Thymus (tissue), 11 donors: ENCODE measurements at regions not wholly inside any gene's neighbourhood (a gene's known extent, or its start where the extent isn't known, plus 50 kb on each side); places are given as distances from the start of the nearest gene placed in this dataset.

Experiments
- DNase-seq, 9 donors: peaks; one replicate each; pipeline ENCODE4 v3.0.0-alpha.2; 2013; ENCODE audit warnings: low spot score in 9 of 9, low read depth in 6 of 9, missing footprints in 1 of 9
- H3K27ac ChIP-seq, 2 donors: one replicate each; pipeline ENCODE4 v1.5.1; 2013; ENCODE audit warnings: control low read depth in 1 of 2, low read depth in 1 of 2, low read length in 1 of 2, mild to moderate bottlenecking in 1 of 2, moderate library complexity in 1 of 2
- H3K27me3 ChIP-seq, 2 donors: one replicate each; pipeline ENCODE4 v1.5.1; 2013; ENCODE audit warnings: low read length in 1 of 2; ENCODE audit not compliant: control insufficient read depth in 2 of 2, insufficient read depth in 1 of 2
- H3K36me3 ChIP-seq, 2 donors: one replicate each; pipeline ENCODE4 v1.5.1; 2013; ENCODE audit warnings: low read length in 1 of 2, mild to moderate bottlenecking in 1 of 2, moderate library complexity in 1 of 2; ENCODE audit not compliant: control insufficient read depth in 2 of 2, insufficient read depth in 2 of 2
- H3K4me1 ChIP-seq, 2 donors: one replicate each; pipeline ENCODE4 v1.5.1; 2013; ENCODE audit warnings: low read length in 2 of 2; ENCODE audit not compliant: control insufficient read depth in 2 of 2, insufficient read depth in 2 of 2
- H3K4me3 ChIP-seq, 2 donors: one replicate each; pipeline ENCODE4 v1.5.1; 2013; ENCODE audit warnings: low read length in 2 of 2, control low read depth in 1 of 2, mild to moderate bottlenecking in 1 of 2
- H3K9me3 ChIP-seq, 2 donors: one replicate each; pipeline ENCODE4 v1.5.1; 2013; ENCODE audit warnings: low read length in 1 of 2, mild to moderate bottlenecking in 1 of 2; ENCODE audit not compliant: control insufficient read depth in 2 of 2, insufficient read depth in 1 of 2
- WGBS: extraction: QIAGEN DNeasy Blood & Tissue Kit; methylation state at CpG from one replicate; pipeline ENCODE4 v1.1.7; 2013; 5-methylcytosine and 5-hydroxymethylcytosine counted together
- donor health status: healthy.

- Histone ChIP-seq H3K27ac (no peak overlapping the region), H3K36me3 (no peaks in the 10 kb centered on the region), H3K9me3 (no peaks in the 10 kb centered on the region), H3K4me3 (no peak overlapping the region), H3K27me3 (no peaks in the 10 kb centered on the region), H3K4me1 (no peaks in the 10 kb centered on the region)
- DNase-seq: no peak
- WGBS: 97% methylated on average over 3 of the region's 3 CpGs
Measured at GRCh38 chr21:28627261-28627660, 365.4 kb downstream of the LTN1 start.

- no peaks in the 10 kb centered on the region for H3K4me1 ChIP-seq
- no peak overlapping the region for H3K27ac ChIP-seq
- H3K9me3 ChIP-seq: no peaks in the 10 kb centered on the region
- H3K27me3 ChIP-seq: no peaks in the 10 kb centered on the region
- no peaks in the 10 kb centered on the region for H3K36me3 ChIP-seq
- no peak for DNase-seq
- H3K4me3 ChIP-seq: no peak overlapping the region
- 95% methylated on average over 1 of the region's 1 CpG for WGBS
Measured at GRCh38 chr21:28624626-28625025, 368.1 kb downstream of the LTN1 start.

- no peak overlapping the region for H3K4me3 ChIP-seq
- H3K4me1 ChIP-seq: no peaks in the 10 kb centered on the region
- no peaks in the 10 kb centered on the region for H3K9me3 ChIP-seq
- WGBS: 96% methylated on average over 1 of the region's 1 CpG
- no peak for DNase-seq
- no peaks in the 10 kb centered on the region for H3K36me3 ChIP-seq
- H3K27me3 ChIP-seq: no peaks in the 10 kb centered on the region
- H3K27ac ChIP-seq: no peak overlapping the region
Measured at GRCh38 chr21:28617300-28617699, 375.4 kb downstream of the LTN1 start.

- Histone ChIP-seq H3K27me3 (no peaks in the 10 kb centered on the region), H3K4me1 (no peaks in the 10 kb centered on the region), H3K9me3 (no peaks in the 10 kb centered on the region), H3K27ac (no peak overlapping the region), H3K36me3 (no peaks in the 10 kb centered on the region), H3K4me3 (no peak overlapping the region)
- WGBS: 94% methylated on average over 3 of the region's 3 CpGs
- DNase-seq: no peak
Measured at GRCh38 chr21:28615276-28615675, 377.4 kb downstream of the LTN1 start.

GRCh38 chr21:28614791-28615190 lies 377.9 kb downstream of the LTN1 start:
- no peak overlapping the region for H3K27ac ChIP-seq
- whole genome bisulfite sequencing: 92% methylated on average over 2 of the region's 2 CpGs
- H3K4me3 ChIP-seq: no peak overlapping the region
- H3K4me1 ChIP-seq: no peaks in the 10 kb centered on the region
- no peaks in the 10 kb centered on the region for H3K27me3 ChIP-seq
- H3K36me3 ChIP-seq: no peaks in the 10 kb centered on the region
- no peak for DNase-seq
- no peaks in the 10 kb centered on the region for H3K9me3 ChIP-seq

GRCh38 chr21:28608646-28609045 lies 384.0 kb downstream of the LTN1 start:
- no peak for DNase-seq
- WGBS: 95% methylated on average over 5 of the region's 5 CpGs
- H3K36me3 ChIP-seq: no peaks in the 10 kb centered on the region
- H3K4me3 ChIP-seq: no peak overlapping the region
- H3K9me3 ChIP-seq: no peaks in the 10 kb centered on the region
- no peaks in the 10 kb centered on the region for H3K27me3 ChIP-seq
- peaks cover 0 to 3% of the 10 kb centered on the region in 2 donors for H3K4me1 ChIP-seq
- no peak overlapping the region for H3K27ac ChIP-seq

GRCh38 chr21:28607545-28607944 lies 385.1 kb downstream of the LTN1 start:
- no peak overlapping the region for H3K27ac ChIP-seq
- H3K4me1 ChIP-seq: peaks cover 0 to 3% of the 10 kb centered on the region in 2 donors
- 96% methylated on average over 4 of the region's 4 CpGs for WGBS
- DNase-seq: no peak
- H3K9me3 ChIP-seq: no peaks in the 10 kb centered on the region
- no peaks in the 10 kb centered on the region for H3K27me3 ChIP-seq
- no peaks in the 10 kb centered on the region for H3K36me3 ChIP-seq
- H3K4me3 ChIP-seq: no peak overlapping the region

- Histone ChIP-seq H3K27ac (no peak overlapping the region), H3K9me3 (peaks cover 0 to 4% of the 10 kb centered on the region in 2 donors), H3K4me1 (peaks cover 0 to 3% of the 10 kb centered on the region in 2 donors), H3K4me3 (no peak overlapping the region), H3K27me3 (no peaks in the 10 kb centered on the region), H3K36me3 (no peaks in the 10 kb centered on the region)
- 32% methylated on average over 3 of the region's 3 CpGs for WGBS
- peak; percentile 1 to 64 (median 25) for DNase-seq
Measured at GRCh38 chr21:28604946-28605537, 387.6 kb downstream of the LTN1 start.

GRCh38 chr21:28602546-28602945 lies 390.1 kb downstream of the LTN1 start:
- Histone ChIP-seq H3K27me3 (no peaks in the 10 kb centered on the region), H3K4me1 (peaks cover 0 to 3% of the 10 kb centered on the region in 2 donors), H3K4me3 (no peak overlapping the region), H3K27ac (no peak overlapping the region), H3K9me3 (peaks cover 0 to 8% of the 10 kb centered on the region in 2 donors), H3K36me3 (no peaks in the 10 kb centered on the region)
- no peak for DNase-seq

- no peak for DNase-seq
- Histone ChIP-seq H3K27me3 (no peaks in the 10 kb centered on the region), H3K27ac (no peak overlapping the region), H3K36me3 (no peaks in the 10 kb centered on the region), H3K4me1 (no peaks in the 10 kb centered on the region), H3K4me3 (no peak overlapping the region), H3K9me3 (peaks cover 0 to 8% of the 10 kb centered on the region in 2 donors)
- WGBS: 89% methylated on average over 3 of the region's 3 CpGs
Measured at GRCh38 chr21:28598214-28598613, 394.5 kb downstream of the LTN1 start.
